ENCODE measurements at regions not wholly inside any gene's neighbourhood (a gene's known extent, or its start where the extent isn't known, plus 50 kb on each side); places are given as distances from the start of the nearest gene placed in this dataset.

GRCh38 chr14:38040411-38040810 is 167.3 kb upstream of the SSTR1 start:
- Histone ChIP-seq H3K36me3 (ENCODE audit: control insufficient read depth in 2 of 2, insufficient read depth in 1 of 2, low read length in 2 of 2) (no peaks in the 10 kb centered on the region), H3K4me3 (ENCODE audit: low read depth, low read length) (no peak overlapping the region), H3K4me1 (ENCODE audit: control insufficient read depth, insufficient read depth, low read length) (no peaks in the 10 kb centered on the region), H3K9me3 (ENCODE audit: control insufficient read depth, insufficient read depth, low read depth, low read length) (no peaks in the 10 kb centered on the region), H3K27ac (ENCODE audit: extremely low read depth, low read depth, low read length) (no peak overlapping the region)
- POLR2A ChIA-PET = no interaction called here
- TF ChIP-seq SP7 (tag by site-specific recombination; IDR thresholded peaks at IDR 0.05) (no peak), ZNF645 (tag by site-specific recombination; IDR thresholded peaks at IDR 0.05) (no peak), ZNF341 (tag by site-specific recombination; IDR thresholded peaks at IDR 0.05; ENCODE audit: low read depth) (no peak), ZNF133 (tag by site-specific recombination; IDR thresholded peaks at IDR 0.05) (no peak), ZBTB49 (tag by site-specific recombination; IDR thresholded peaks at IDR 0.05; ENCODE audit: low read depth) (no peak), ZNF132 (tag by site-specific recombination; IDR thresholded peaks at IDR 0.05; ENCODE audit: borderline replicate concordance) (no peak), ZNF677 (tag by site-specific recombination; IDR thresholded peaks at IDR 0.05) (no peak), ZSCAN16 (tag by site-specific recombination; IDR thresholded peaks at IDR 0.05) (no peak), ZNF707 (tag by site-specific recombination; IDR thresholded peaks at IDR 0.05) (no peak), KLF9 (tag by site-specific recombination; IDR thresholded peaks at IDR 0.05; ENCODE audit: low read depth) (no peak), ZNF785 (tag by site-specific recombination; IDR thresholded peaks at IDR 0.05) (no peak)
- CTCF ChIA-PET = no interaction called here

- Histone ChIP-seq H3K36me3 (ENCODE audit: control insufficient read depth in 2 of 2, insufficient read depth in 1 of 2, low read length in 2 of 2) (no peaks in the 10 kb centered on the region), H3K27ac (ENCODE audit: extremely low read depth, low read depth, low read length) (no peak overlapping the region), H3K9me3 (ENCODE audit: control insufficient read depth, insufficient read depth, low read depth, low read length) (no peaks in the 10 kb centered on the region), H3K4me3 (ENCODE audit: low read depth, low read length) (no peak overlapping the region), H3K4me1 (ENCODE audit: control insufficient read depth, insufficient read depth, low read length) (no peaks in the 10 kb centered on the region)
- TF ChIP-seq SCRT2 (tag by site-specific recombination; IDR thresholded peaks at IDR 0.05) (no peak), ZBTB17 (tag by site-specific recombination; IDR thresholded peaks at IDR 0.05) (no peak), ZBTB26 (tag by site-specific recombination; optimal IDR thresholded peaks at IDR 0.05) (no peak), ZNF292 (tag by site-specific recombination; IDR thresholded peaks at IDR 0.05; ENCODE audit: borderline replicate concordance, low read depth) (no peak), REPIN1 (tag by site-specific recombination; IDR thresholded peaks at IDR 0.05; ENCODE audit: low read depth) (no peak), ZNF121 (tag by site-specific recombination; IDR thresholded peaks at IDR 0.05) (no peak), OSR2 (tag by site-specific recombination; IDR thresholded peaks at IDR 0.05) (no peak)
- CTCF ChIA-PET = no interaction called here
- POLR2A ChIA-PET = no interaction called here
Observed at GRCh38 chr14:38042322-38042721, 165.4 kb upstream of the SSTR1 start.

GRCh38 chr14:38044710-38045109 is 163.0 kb upstream of the SSTR1 start:
- Histone ChIP-seq H3K27ac (ENCODE audit: extremely low read depth, low read depth, low read length) (no peak overlapping the region), H3K4me3 (ENCODE audit: low read depth, low read length) (no peak overlapping the region), H3K9me3 (ENCODE audit: control insufficient read depth, insufficient read depth, low read depth, low read length) (no peaks in the 10 kb centered on the region), H3K36me3 (ENCODE audit: control insufficient read depth in 2 of 2, insufficient read depth in 1 of 2, low read length in 2 of 2) (no peaks in the 10 kb centered on the region), H3K4me1 (ENCODE audit: control insufficient read depth, insufficient read depth, low read length) (no peaks in the 10 kb centered on the region)
- TF ChIP-seq ZFP37 (tag by site-specific recombination; IDR thresholded peaks at IDR 0.05) = no peak
- no peak for TF ChIP-seq ZNF221 (tag by site-specific recombination; IDR thresholded peaks at IDR 0.05; ENCODE audit: borderline replicate concordance)
- TF ChIP-seq ZNF292 (tag by site-specific recombination; IDR thresholded peaks at IDR 0.05; ENCODE audit: borderline replicate concordance, low read depth) = no peak
- TF ChIP-seq GFI1B (tag by site-specific recombination; IDR thresholded peaks at IDR 0.05) = no peak
- no peak for TF ChIP-seq ZNF239 (tag by site-specific recombination; IDR thresholded peaks at IDR 0.05)
- no peak for TF ChIP-seq ZNF530 (tag by site-specific recombination; IDR thresholded peaks at IDR 0.05; ENCODE audit: low read depth)
- TF ChIP-seq ZNF704 (tag by site-specific recombination; IDR thresholded peaks at IDR 0.05) = no peak
- POLR2A ChIA-PET = no interaction called here
- CTCF ChIA-PET = no interaction called here
